ENCODE measurements at regions not wholly inside any gene's neighbourhood (a gene's known extent, or its start where the extent isn't known, plus 50 kb on each side); places are given as distances from the start of the nearest gene placed in this dataset.
"Not testable (repeated sequence)": the region's sequence is repeated elsewhere in the genome, so short reads cannot be mapped to it uniquely, and the experiment has no call there.

DNA sequence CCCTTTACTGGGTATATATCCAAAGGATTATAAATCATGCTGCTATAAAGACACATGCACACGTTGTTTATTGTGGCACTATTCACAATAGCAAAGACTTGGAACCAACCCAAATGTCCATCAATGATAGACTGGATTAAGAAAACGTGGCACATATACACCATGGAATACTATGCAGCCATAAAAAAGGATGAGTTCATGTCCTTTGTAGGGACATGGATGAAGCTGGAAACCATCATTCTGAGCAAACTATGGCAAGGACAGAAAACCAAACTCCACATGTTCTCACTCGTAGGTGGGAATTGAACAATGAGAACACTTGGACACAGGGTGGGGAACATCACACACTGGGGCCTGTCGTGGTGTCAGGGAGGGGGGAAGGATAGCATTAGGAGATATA, 59.2 kb downstream of the CXorf49B start:
- DNase-seq (ENCODE audit: low spot score), result not testable (repeated sequence)

DNA sequence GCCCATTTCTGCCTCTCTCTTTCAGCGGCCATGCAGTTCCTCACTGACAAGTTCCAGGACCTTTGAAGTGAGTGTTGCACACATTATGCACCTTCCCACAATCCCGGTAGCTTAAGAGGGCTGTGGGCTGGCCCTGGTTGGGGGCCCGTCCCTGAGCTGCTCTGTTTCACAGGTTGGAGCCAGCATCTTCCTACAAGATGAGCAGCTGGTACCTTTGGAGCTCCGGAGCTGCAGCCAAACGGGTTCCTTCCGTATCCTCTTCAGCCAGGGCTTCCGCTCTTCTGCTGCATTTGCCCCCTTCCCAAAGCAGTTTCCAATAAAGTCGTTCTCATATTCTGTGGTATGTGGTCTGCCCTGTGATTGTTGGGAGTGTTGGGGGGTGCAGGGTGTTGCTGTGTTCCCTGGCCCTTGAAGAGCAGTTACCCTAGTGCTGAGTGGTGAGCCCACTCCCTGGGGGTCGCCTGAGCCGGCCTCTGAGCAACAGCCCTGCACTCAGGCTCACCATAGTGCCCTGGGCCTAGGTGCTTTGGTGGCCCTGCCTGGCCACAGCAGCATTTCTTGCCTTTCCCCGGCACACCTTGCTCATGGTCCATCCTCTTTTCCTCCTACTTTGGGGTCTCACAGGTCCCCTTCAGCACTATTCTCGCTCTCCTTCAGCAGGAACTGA, 60.4 kb downstream of the CXorf49B start:
- TF ChIP-seq, protein P1, sequence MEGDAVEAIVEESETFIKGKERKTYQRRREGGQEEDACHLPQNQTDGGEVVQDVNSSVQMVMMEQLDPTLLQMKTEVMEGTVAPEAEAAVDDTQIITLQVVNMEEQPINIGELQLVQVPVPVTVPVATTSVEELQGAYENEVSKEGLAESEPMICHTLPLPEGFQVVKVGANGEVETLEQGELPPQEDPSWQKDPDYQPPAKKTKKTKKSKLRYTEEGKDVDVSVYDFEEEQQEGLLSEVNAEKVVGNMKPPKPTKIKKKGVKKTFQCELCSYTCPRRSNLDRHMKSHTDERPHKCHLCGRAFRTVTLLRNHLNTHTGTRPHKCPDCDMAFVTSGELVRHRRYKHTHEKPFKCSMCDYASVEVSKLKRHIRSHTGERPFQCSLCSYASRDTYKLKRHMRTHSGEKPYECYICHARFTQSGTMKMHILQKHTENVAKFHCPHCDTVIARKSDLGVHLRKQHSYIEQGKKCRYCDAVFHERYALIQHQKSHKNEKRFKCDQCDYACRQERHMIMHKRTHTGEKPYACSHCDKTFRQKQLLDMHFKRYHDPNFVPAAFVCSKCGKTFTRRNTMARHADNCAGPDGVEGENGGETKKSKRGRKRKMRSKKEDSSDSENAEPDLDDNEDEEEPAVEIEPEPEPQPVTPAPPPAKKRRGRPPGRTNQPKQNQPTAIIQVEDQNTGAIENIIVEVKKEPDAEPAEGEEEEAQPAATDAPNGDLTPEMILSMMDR (IDR thresholded peaks at IDR 0.05; ENCODE audit: extremely low read depth, missing control alignments), result no peak
- no peak for DNase-seq (ENCODE audit: low spot score)

DNA sequence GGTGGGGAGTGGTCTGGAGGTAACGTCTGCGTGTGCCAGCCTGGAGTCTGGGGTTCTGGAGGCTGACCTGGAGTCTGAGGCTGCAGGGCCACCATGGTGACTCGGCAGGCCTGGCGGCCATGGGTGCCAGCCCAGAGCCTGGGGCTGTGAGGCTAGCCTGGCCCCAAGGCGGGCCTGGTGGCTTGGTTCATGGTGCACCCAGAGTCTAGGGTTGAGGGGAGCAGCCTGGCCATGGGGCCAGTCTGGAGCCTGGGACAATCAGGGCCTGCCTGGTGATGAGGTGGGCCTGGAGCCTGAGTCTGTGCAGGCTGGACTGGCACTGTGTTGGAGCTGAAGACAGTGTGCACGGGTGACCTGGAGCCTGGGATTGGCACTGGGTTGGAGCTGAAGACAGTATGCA, 64.9 kb downstream of the CXorf49B start:
- no peak for DNase-seq (ENCODE audit: low spot score)
- TF ChIP-seq, protein P1 (IDR thresholded peaks at IDR 0.05; ENCODE audit: extremely low read depth, missing control alignments), result no peak

DNA sequence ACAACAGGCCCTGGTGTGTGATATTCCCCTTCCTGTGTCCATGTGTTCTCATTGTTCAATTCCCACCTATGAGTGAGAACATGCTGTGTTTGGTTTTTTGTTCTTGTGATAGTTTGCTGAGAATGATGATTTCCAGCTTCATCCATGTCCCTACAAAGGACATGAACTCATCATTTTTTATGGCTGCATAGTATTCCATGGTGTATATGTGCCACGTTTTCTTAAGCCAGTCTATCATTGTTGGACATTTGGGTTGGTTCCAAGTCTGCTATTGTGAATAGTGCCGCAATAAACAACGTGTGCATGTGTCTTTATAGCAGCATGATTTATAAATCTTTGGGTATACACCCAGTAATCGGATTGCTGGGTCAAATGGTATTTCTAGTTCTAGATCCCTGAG, 72.6 kb upstream of the NHSL2 start:
- DNase-seq (ENCODE audit: low spot score), result not testable (repeated sequence)

DNA sequence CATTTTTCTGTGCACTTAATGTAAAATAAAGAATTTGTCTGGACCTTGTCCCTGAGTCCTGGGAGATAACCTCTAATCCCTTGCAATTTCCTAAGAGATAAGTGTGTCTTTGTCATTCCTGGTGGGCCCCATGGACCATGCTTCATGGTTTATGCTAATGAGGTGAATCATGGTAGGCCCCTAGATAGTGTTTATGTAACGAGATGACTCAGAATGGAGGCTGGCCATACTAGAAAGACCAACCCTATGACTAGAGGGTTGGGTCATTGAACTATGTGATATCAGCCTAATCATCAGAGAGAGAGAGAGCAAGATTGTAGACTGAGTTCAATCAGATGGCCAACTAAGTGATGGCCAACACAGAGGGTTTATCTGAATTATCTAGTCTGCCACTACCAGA, 64.2 kb upstream of the NHSL2 start:
- TF ChIP-seq, protein P1 (IDR thresholded peaks at IDR 0.05; ENCODE audit: extremely low read depth, missing control alignments), result no peak
- DNase-seq (ENCODE audit: low spot score), result no peak

DNA sequence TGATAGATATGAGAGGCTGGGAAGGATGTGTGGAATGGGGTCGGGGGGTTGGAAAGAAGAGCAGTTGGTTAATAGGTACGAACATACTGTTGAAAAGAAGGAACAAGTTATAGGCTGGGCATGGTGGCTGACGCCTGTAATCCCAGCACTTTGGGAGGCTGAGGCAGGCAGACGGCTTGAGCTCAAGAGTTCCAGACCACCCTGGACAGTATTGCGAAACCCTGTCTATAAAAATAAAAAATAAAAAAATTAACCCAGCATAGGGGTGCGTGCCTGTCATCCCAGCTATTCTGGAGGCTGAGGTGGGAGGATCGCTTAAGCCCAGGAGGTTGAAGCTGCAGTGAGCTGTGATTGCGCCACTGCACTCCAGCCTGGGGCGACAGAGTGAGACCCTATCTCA, 58.5 kb upstream of the NHSL2 start:
- DNase-seq (ENCODE audit: low spot score), result no peak
- TF ChIP-seq, protein P1 (IDR thresholded peaks at IDR 0.05; ENCODE audit: extremely low read depth, missing control alignments), result no peak

DNA sequence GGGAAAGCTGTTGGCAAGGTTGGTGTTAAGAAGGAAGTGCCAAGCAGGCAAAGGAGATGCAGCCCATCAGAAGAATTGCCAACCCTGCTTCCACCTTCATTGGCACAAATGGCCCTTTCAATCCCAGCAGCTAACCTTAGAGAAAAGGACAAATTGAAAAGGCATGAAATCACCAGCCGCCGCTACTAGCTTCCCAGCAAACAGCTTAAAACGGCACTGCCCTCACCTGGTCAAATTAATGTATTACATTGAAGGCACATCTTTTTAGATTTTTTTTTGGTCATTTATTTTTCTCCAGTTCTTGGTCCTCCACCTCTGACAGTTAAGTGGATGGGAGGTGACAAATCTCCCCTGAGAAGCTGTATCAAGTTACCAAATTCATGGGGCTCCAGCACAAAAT, 51.0 kb upstream of the NHSL2 start:
- peak; percentile 9 for DNase-seq (ENCODE audit: low spot score)
- TF ChIP-seq, protein P1 (IDR thresholded peaks at IDR 0.05; ENCODE audit: extremely low read depth, missing control alignments), result peak; percentile 48

Data from GM20000 (cell line).